Loucy (cell line): ENCODE measurements at regions not wholly inside any gene's neighbourhood (a gene's known extent, or its start where the extent isn't known, plus 50 kb on each side); places are given as distances from the start of the nearest gene placed in this dataset.

ENCODE experiments used
- H2AFZ ChIP-seq: fragments of 200-600 bp; sonication (generic); 2 replicates; pipeline ENCODE4 v1.6.0; 2016; ENCODE audit warnings: antibody characterized with exemption, mild to moderate bottlenecking, low read length, moderate library complexity
- H3F3A ChIP-seq: fragments of 200-600 bp; 2 replicates; pipeline ENCODE4 v1.6.0; 2016; ENCODE audit warnings: antibody characterized with exemption, low read depth, mild to moderate bottlenecking
- H3K27me3 ChIP-seq: fragments of 200-600 bp; sonication (generic); 2 replicates; pipeline ENCODE4 v1.6.1; 2014; ENCODE audit warnings: low read length, mild to moderate bottlenecking; ENCODE audit not compliant: insufficient read depth, poor library complexity, severe bottlenecking
- H3K36me3 ChIP-seq: fragments of 200-600 bp; sonication (generic); 2 replicates; pipeline ENCODE4 v1.6.1; 2016; ENCODE audit warnings: low read length; ENCODE audit not compliant: insufficient read depth
- H3K4me1 ChIP-seq: fragments of 200-600 bp; sonication (generic); 2 replicates; pipeline ENCODE4 v1.5.1; 2014; ENCODE audit warnings: low read length, mild to moderate bottlenecking; ENCODE audit not compliant: insufficient read depth, poor library complexity, severe bottlenecking
- H3K4me2 ChIP-seq: fragments of 200-600 bp; sonication (generic); 2 replicates; pipeline ENCODE4 v1.6.0; 2014; ENCODE audit warnings: antibody characterized with exemption, low read length, low read depth, mild to moderate bottlenecking; ENCODE audit not compliant: poor library complexity, severe bottlenecking
- H3K4me3 ChIP-seq: fragments of 200-600 bp; sonication (generic); 2 replicates; pipeline ENCODE4 v1.5.1; 2014; ENCODE audit warnings: low read length, mild to moderate bottlenecking, mixed read lengths; ENCODE audit not compliant: poor library complexity, severe bottlenecking
- H3K79me2 ChIP-seq: fragments of 200-600 bp; sonication (generic); 2 replicates; pipeline ENCODE4 v1.6.1; 2014; ENCODE audit warnings: low read length; ENCODE audit not compliant: insufficient read depth
- H3K9ac ChIP-seq: fragments of 200-600 bp; sonication (generic); 2 replicates; pipeline ENCODE4 v1.6.0; 2014; ENCODE audit warnings: mild to moderate bottlenecking, low read depth, low read length, moderate library complexity; ENCODE audit not compliant: poor library complexity, severe bottlenecking
- H3K9me2 ChIP-seq: fragments of 200-600 bp; sonication (generic); replicated peaks from 2 replicates; pipeline ENCODE4 v1.6.1; 2016; ENCODE audit warnings: low read depth, low read length, mixed read lengths
- H3K9me3 ChIP-seq: fragments of 200-600 bp; sonication (generic); 2 replicates; pipeline ENCODE4 v1.6.1; 2014; ENCODE audit warnings: mild to moderate bottlenecking, antibody characterized with exemption, low read length, low read depth; ENCODE audit not compliant: insufficient read depth
- H4K20me1 ChIP-seq: fragments of 200-600 bp; sonication (generic); 2 replicates; pipeline ENCODE4 v1.6.0; 2014; ENCODE audit warnings: antibody characterized with exemption, low read length, mild to moderate bottlenecking; ENCODE audit not compliant: insufficient read depth, poor library complexity, severe bottlenecking
- CTCF ChIP-seq: fragments of 200-600 bp; sonication (generic); conservative IDR thresholded peaks from 2 replicates; pipeline ENCODE4 v1.5.1; 2014; ENCODE audit warnings: mild to moderate bottlenecking, antibody characterized with exemption, low read length
- EZH2phosphoT487 ChIP-seq: fragments of 200-600 bp; IDR thresholded peaks from 2 replicates; pipeline ENCODE4 v1.6.1; 2018; ENCODE audit warnings: antibody characterized with exemption, mild to moderate bottlenecking, moderate library complexity, borderline replicate concordance

DNA sequence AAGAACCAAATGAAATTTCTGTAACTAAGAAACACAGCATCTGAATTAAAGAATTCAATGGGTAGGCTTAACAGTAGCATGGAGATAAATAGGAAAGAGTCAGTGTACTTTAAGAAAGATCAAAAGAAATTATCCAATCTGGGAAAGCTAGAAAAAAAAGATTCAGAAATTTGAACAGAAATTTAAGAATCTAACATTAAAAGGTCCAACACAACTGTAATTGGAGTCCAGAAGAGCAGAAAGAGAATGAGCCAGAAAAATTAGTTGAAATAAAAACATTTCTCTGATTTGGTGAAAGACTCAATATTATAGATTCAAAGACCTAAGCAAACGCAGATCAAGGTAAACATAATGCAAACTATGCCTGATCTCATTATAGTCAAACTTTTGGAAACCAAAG lies 187.1 kb downstream of the C3orf38 start:
- Histone ChIP-seq H3K9me3 (no peaks in the 10 kb centered on the region), H3F3A (no peaks in the 10 kb centered on the region), H3K4me2 (no peak overlapping the region), H3K9ac (no peak overlapping the region), H3K36me3 (no peaks in the 10 kb centered on the region), H3K4me3 (no peak overlapping the region), H3K4me1 (no peaks in the 10 kb centered on the region), H2AFZ (no peak overlapping the region), H3K9me2 (no peaks in the 10 kb centered on the region), H3K27me3 (no peaks in the 10 kb centered on the region), H3K79me2 (no peaks in the 10 kb centered on the region), H4K20me1 (no peaks in the 10 kb centered on the region)
- TF ChIP-seq CTCF (no peak), EZH2phosphoT487 (no peak)

DNA sequence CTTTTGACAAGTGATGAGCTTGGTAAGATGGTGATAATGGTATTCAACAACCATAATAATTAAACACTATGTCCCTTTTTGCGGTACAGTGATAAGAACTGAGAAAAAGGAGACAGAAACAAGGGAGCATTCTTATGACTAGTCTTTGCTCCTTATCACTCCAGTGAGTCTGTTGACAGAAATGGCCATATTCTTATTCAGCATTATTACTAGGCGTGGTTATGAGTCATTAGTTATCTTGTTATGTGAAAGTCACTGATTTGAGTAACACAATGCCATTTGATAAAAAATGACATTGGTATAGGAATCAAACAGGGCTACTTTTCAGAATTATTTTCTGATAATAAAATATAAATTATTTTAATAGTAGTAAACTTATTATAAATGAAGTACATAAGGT lies 193.5 kb downstream of the C3orf38 start:
- Histone ChIP-seq H3K4me1 (no peaks in the 10 kb centered on the region), H2AFZ (no peak overlapping the region), H3K36me3 (no peaks in the 10 kb centered on the region), H3K79me2 (no peaks in the 10 kb centered on the region), H3K9me2 (no peaks in the 10 kb centered on the region), H3F3A (no peaks in the 10 kb centered on the region), H3K4me3 (no peak overlapping the region), H4K20me1 (no peaks in the 10 kb centered on the region), H3K9ac (no peak overlapping the region), H3K27me3 (no peaks in the 10 kb centered on the region), H3K4me2 (no peak overlapping the region), H3K9me3 (no peaks in the 10 kb centered on the region)
- TF ChIP-seq CTCF (no peak), EZH2phosphoT487 (no peak)

- no peak for TF ChIP-seq EZH2phosphoT487
- TF ChIP-seq CTCF: no peak
- no peak overlapping the region for H3K4me2 ChIP-seq
These were observed 196.9 kb downstream of the C3orf38 start for GRCh38 chr3:88346643-88347042.

More at GRCh38 chr3:88346643-88347042, 196.9 kb downstream of the C3orf38 start:
- Histone ChIP-seq H3K9me3 (no peaks in the 10 kb centered on the region), H4K20me1 (no peaks in the 10 kb centered on the region), H3K4me1 (no peaks in the 10 kb centered on the region), H3K9ac (no peak overlapping the region), H3K4me3 (no peak overlapping the region), H3F3A (no peaks in the 10 kb centered on the region), H3K27me3 (no peaks in the 10 kb centered on the region), H3K36me3 (no peaks in the 10 kb centered on the region), H2AFZ (no peak overlapping the region), H3K79me2 (no peaks in the 10 kb centered on the region), H3K9me2 (no peaks in the 10 kb centered on the region)
